Gastroesophageal sphincter (tissue), 4 donors: ENCODE measurements at regions not wholly inside any gene's neighbourhood (a gene's known extent, or its start where the extent isn't known, plus 50 kb on each side); places are given as distances from the start of the nearest gene placed in this dataset.

ENCODE experiments used
- ATAC-seq: fragments of 150-250 bp; one replicate; pipeline ENCODE4 v1.9.1; 2016; ENCODE audit warnings: mild to moderate bottlenecking, moderate library complexity
- H3K27ac ChIP-seq, 4 donors: fragments of 200-600 bp; sonication (generic) in 3 of 4; 1 replicate in 3 of 4; 2 replicates in 1 of 4; pipeline ENCODE4 v1.5.1; 2016 to 2019
- H3K27me3 ChIP-seq: fragments of 200-600 bp; sonication (generic); one replicate; pipeline ENCODE4 v1.5.1; 2019
- H3K36me3 ChIP-seq, 2 donors: fragments of 200-600 bp; sonication (generic); one replicate each; pipeline ENCODE4 v1.5.1; 2019; ENCODE audit warnings: control low read depth in 1 of 2
- H3K4me1 ChIP-seq, 3 donors: fragments of 200-600 bp; sonication (generic); 1 replicate in 2 of 3; 2 replicates in 1 of 3; pipeline ENCODE4 v1.5.1; 2016 to 2019; ENCODE audit warnings: control low read depth in 2 of 3
- H3K4me3 ChIP-seq, 2 donors: fragments of 200-600 bp; sonication (generic); one replicate each; pipeline ENCODE4 v1.5.1; 2019; ENCODE audit warnings: mild to moderate bottlenecking in 1 of 2, moderate library complexity in 1 of 2
- H3K9me3 ChIP-seq, 3 donors: fragments of 200-600 bp; sonication (generic); one replicate each; pipeline ENCODE4 v1.5.1; 2017 to 2019; ENCODE audit warnings: control low read depth in 2 of 3
- CTCF ChIP-seq, 4 experiments: fragments of 200-600 bp in 2 of 4; fragments of 450-650 bp in 2 of 4; sonication (generic) in 1 of 4; IDR thresholded peaks; one replicate each; pipeline ENCODE4 v1.5.1; 2017 to 2019; ENCODE audit warnings: antibody characterized with exemption in 4 of 4, mild to moderate bottlenecking in 2 of 4, moderate library complexity in 2 of 4
- EP300 ChIP-seq: sonication (generic); formaldehyde crosslinking; IDR thresholded peaks from one replicate; pipeline ENCODE4 v1.6.1; 2017; ENCODE audit warnings: antibody characterized with exemption, mild to moderate bottlenecking
- POLR2A ChIP-seq, 2 donors: fragments of 450-650 bp; IDR thresholded peaks; one replicate each; pipeline ENCODE4 v1.6.1; 2017; ENCODE audit warnings: antibody characterized with exemption in 2 of 2, mild to moderate bottlenecking in 2 of 2, moderate library complexity in 1 of 2
- POLR2AphosphoS5 ChIP-seq: sonication (generic); formaldehyde crosslinking; IDR thresholded peaks from one replicate; pipeline ENCODE4 v1.6.1; 2017; ENCODE audit warnings: antibody characterized with exemption
- WGBS, 2 donors: methylation state at CpG; one replicate each; pipeline ENCODE4 v1.1.5; 2018; ENCODE audit warnings: low coverage in 1 of 2; 5-methylcytosine and 5-hydroxymethylcytosine counted together

DNA sequence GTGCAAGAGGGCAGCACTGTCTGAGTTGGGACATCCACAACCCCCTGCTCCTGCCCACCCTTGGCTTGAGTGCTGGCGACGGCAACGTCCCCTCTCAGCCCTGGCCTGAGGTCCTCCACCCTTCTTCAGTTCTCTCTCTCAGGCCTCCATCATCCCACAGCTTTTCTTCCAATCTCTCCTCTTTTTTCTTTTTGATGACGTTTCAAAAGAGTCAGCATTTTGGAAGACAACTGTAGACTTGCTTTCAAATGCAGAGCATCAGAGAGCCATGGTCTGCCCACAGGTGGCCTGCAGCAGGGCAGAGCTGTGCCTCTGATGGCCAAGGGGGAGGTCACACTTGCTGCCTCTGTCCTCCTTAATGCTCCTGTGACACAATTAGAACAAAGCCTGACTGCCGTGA, 775.4 kb downstream of the KCNJ18 start:
- no peaks in the 10 kb centered on the region for H3K4me1 ChIP-seq
- peaks cover 3% of the 10 kb centered on the region for H3K27me3 ChIP-seq
- no peak for ATAC-seq
- no peaks in the 10 kb centered on the region for H3K36me3 ChIP-seq
- no peak overlapping the region for H3K4me3 ChIP-seq
- TF ChIP-seq POLR2AphosphoS5 = no peak
- no peak for TF ChIP-seq POLR2A (IDR thresholded peaks at IDR 0.05)
- no peak for TF ChIP-seq EP300
- no peak for TF ChIP-seq CTCF (IDR thresholded peaks at IDR 0.05)
- 39% methylated on average over 4 of the region's 5 CpGs; no CpG with 5 or more reads in 1 of the 2 donors for WGBS, 2 donors
- H3K27ac ChIP-seq = no peak overlapping the region
- no peaks in the 10 kb centered on the region for H3K9me3 ChIP-seq

DNA sequence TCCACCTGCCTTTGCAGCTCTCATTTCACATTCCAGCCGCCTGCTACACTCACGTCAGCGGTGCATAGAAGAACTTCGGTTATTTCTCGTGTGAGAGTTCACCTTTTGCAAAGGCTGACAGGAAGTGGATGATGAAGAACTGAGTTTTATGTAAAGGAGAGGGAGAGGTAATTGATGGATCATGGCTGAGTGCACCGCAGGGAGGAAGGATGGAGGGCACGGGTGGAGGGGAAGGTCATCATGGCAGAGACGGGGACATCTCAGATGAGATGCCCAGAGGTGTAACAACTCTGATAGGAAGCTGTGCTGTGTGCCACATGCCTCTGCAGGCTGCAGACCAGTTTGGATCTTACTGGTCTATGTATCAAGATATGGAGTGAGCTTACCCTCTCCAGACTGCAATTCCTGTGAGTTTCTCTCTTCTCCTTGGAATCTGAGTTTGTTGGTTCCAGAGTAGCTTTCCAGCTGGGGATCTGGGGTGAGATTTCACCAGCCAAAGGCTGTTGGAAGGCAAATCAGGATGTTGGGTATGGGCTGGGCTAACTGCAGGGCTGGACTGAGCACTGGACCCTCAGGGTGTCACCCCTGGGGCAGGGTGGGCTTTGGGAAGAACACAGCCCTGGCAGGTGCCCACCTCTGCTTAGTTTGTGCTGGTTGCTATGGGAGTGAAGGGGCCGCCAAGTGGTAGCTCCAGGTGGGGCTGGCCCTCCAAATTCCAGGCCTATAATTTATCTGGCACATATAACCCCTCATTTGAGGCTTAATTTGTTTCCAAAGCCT, 777.0 kb downstream of the KCNJ18 start:
- TF ChIP-seq POLR2AphosphoS5 (no peak), CTCF (IDR thresholded peaks at IDR 0.05) (no peak)
- Histone ChIP-seq H3K9me3 (no peaks in the 10 kb centered on the region), H3K27me3 (peaks cover 3% of the 10 kb centered on the region), H3K27ac (no peak overlapping the region), H3K4me1 (no peaks in the 10 kb centered on the region), H3K36me3 (no peaks in the 10 kb centered on the region), H3K4me3 (no peak overlapping the region)
- ATAC-seq = no peak
- 83 to 89% methylated on average over 4 to 7 of the region's 9 CpGs for WGBS, 2 donors

GRCh38 chr17:22469941-22470340, 777.6 kb downstream of the KCNJ18 start:
- H3K36me3 ChIP-seq = no peaks in the 10 kb centered on the region
- no peaks in the 10 kb centered on the region for H3K4me1 ChIP-seq
- no peak overlapping the region for H3K4me3 ChIP-seq
- H3K9me3 ChIP-seq = no peaks in the 10 kb centered on the region
- no peak overlapping the region for H3K27ac ChIP-seq
- 55 to 60% methylated on average over 2 of the region's 4 CpGs for WGBS, 2 donors
- H3K27me3 ChIP-seq = peaks cover 3% of the 10 kb centered on the region
- no peak for ATAC-seq
- TF ChIP-seq POLR2A (IDR thresholded peaks at IDR 0.05) (no peak), EP300 (no peak)

- Histone ChIP-seq H3K27me3 (peaks cover under 1% of the 10 kb centered on the region), H3K4me1 (no peaks in the 10 kb centered on the region), H3K27ac (no peak overlapping the region), H3K36me3 (no peaks in the 10 kb centered on the region), H3K4me3 (no peak overlapping the region), H3K9me3 (no peaks in the 10 kb centered on the region)
- WGBS, 2 donors = 32 to 62% methylated on average over 4 of the region's 7 CpGs
- TF ChIP-seq EP300 = no peak
- TF ChIP-seq CTCF (IDR thresholded peaks at IDR 0.05) = no peak
- TF ChIP-seq POLR2AphosphoS5 = no peak
- TF ChIP-seq POLR2A (IDR thresholded peaks at IDR 0.05) = no peak
- ATAC-seq = no peak
These were observed 778.3 kb downstream of the KCNJ18 start for GRCh38 chr17:22470411-22471175.

DNA sequence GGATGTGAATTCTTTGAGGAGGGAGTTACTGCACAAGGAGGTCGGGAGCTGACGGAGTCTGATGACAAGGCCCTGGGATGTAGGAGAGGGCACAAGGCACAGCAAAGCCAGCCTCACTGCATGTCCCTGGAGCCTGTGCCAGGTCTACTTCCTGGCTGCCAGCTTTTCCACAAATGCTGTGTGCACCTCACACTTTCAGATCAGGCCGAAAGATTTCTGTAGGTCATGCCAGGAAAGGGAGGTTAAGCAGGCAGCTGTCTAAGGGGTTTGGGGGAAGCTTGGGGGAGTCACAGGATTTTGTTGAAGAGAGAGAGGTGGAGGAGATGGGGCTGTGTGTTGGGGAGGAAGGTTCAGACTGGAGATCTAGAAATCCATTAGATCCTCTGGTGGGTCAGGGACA, 792.5 kb downstream of the KCNJ18 start:
- Histone ChIP-seq H3K9me3 (peaks cover 0 to 30% (median 0%) of the 10 kb centered on the region in 3 donors), H3K4me3 (no peak overlapping the region), H3K36me3 (no peaks in the 10 kb centered on the region), H3K27me3 (peaks cover 4% of the 10 kb centered on the region), H3K27ac (no peak overlapping the region), H3K4me1 (no peaks in the 10 kb centered on the region)
- no peak for TF ChIP-seq EP300
- no peak for TF ChIP-seq POLR2A (IDR thresholded peaks at IDR 0.05)
- TF ChIP-seq CTCF (IDR thresholded peaks at IDR 0.05) = no peak
- no peak for TF ChIP-seq POLR2AphosphoS5
- 50 to 86% methylated on average over 2 to 3 of the region's 3 CpGs for WGBS, 2 donors
- no peak for ATAC-seq
